ENCODE measurements at regions not wholly inside any gene's neighbourhood (a gene's known extent, or its start where the extent isn't known, plus 50 kb on each side); places are given as distances from the start of the nearest gene placed in this dataset.
"Not testable (repeated sequence)": the region's sequence is repeated elsewhere in the genome, so short reads cannot be mapped to it uniquely, and the experiment has no call there.

DNA sequence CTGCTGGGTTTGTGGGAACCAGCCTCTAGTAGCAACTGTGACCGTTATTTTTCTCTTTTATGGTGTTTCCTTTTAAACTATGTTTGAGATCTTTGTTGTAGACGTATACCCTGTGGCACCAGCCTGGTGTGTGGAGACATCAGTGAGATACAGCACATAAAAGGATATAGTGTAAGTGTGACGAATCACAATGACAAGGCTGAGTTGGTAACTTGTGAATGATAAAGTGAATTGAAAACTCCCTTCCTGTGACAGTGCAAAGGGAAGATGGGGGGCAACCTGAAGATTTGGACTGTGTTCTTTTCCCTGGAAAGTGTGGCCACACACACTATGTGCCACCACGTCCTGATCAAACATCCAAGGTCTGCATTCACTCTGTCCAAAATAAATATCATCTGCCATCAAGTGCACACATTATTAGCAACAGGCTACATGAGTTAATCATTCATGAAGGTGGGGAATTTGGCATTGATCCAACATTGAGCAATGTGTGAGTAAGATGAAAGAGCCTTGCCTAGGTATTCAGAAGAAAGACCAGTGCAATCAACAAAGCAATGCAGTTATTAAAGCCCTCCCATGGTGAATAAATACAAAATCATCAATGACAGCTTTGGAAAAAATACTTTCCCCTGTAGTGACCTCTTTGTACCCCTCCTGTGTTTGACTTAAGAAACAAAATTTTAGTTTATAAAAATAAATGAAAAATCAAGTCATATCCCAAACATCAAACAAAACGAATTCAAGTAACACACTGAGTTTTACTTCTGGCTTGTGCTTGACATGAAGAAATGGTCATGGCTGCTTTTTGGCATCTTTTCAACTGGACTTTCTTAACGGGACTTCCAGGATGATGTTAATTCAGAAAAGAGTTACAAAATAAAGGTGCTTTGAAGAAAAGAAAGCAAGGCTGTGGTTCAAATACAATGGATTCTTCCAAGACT, 1280.5 kb upstream of the ZEB2 start:
- intact Hi-C loops (cut with DNase I), result no loop called here
- H3K27ac ChIP-seq (ENCODE audit: low read depth in 1 of 2, low read length in 2 of 2), result no peak overlapping the region
- ATAC-seq (ENCODE audit: low FRiP score) (no peak), DNase-seq (no peak)
- no peaks in the 10 kb centered on the region for H3K9me3 ChIP-seq (ENCODE audit: control insufficient read depth, low read length)
- H3K4me1 ChIP-seq (ENCODE audit: control insufficient read depth in 1 of 2, insufficient read depth in 2 of 2, low read length in 2 of 2), result no peaks in the 10 kb centered on the region
- H3K36me3 ChIP-seq (ENCODE audit: control insufficient read depth in 1 of 2, insufficient read depth in 2 of 2, low read length in 1 of 2), result no peaks in the 10 kb centered on the region
- H3K27me3 ChIP-seq (ENCODE audit: control insufficient read depth in 1 of 2, insufficient read depth in 2 of 2, low read length in 1 of 2), result no peaks in the 10 kb centered on the region
- WGBS, 2 donors, result 58 to 60% methylated on average over 6 of the region's 6 CpGs
- H3K4me3 ChIP-seq (ENCODE audit: low read length in 2 of 2), result no peak overlapping the region

GRCh38 chr2:145799595-145800108, 1279.7 kb upstream of the ZEB2 start:
- Histone ChIP-seq H3K4me1 (ENCODE audit: control insufficient read depth in 1 of 2, insufficient read depth in 2 of 2, low read length in 2 of 2) (no peaks in the 10 kb centered on the region), H3K9me3 (ENCODE audit: control insufficient read depth, low read length) (no peaks in the 10 kb centered on the region), H3K36me3 (ENCODE audit: control insufficient read depth in 1 of 2, insufficient read depth in 2 of 2, low read length in 1 of 2) (no peaks in the 10 kb centered on the region), H3K27ac (ENCODE audit: low read depth in 1 of 2, low read length in 2 of 2) (no peak overlapping the region), H3K27me3 (ENCODE audit: control insufficient read depth in 1 of 2, insufficient read depth in 2 of 2, low read length in 1 of 2) (no peaks in the 10 kb centered on the region), H3K4me3 (ENCODE audit: low read length in 2 of 2) (no peak overlapping the region)
- no peak for DNase-seq
- ATAC-seq (ENCODE audit: low FRiP score), result no peak
- WGBS, 2 donors, result 96 to 97% methylated on average over 7 of the region's 7 CpGs
- intact Hi-C loops (cut with DNase I), result no loop called here

- Histone ChIP-seq H3K27ac (ENCODE audit: low read depth in 1 of 2, low read length in 2 of 2) (no peak overlapping the region), H3K4me3 (ENCODE audit: low read length in 2 of 2) (no peak overlapping the region), H3K4me1 (ENCODE audit: control insufficient read depth in 1 of 2, insufficient read depth in 2 of 2, low read length in 2 of 2) (no peaks in the 10 kb centered on the region), H3K9me3 (ENCODE audit: control insufficient read depth, low read length) (no peaks in the 10 kb centered on the region), H3K27me3 (ENCODE audit: control insufficient read depth in 1 of 2, insufficient read depth in 2 of 2, low read length in 1 of 2) (no peaks in the 10 kb centered on the region), H3K36me3 (ENCODE audit: control insufficient read depth in 1 of 2, insufficient read depth in 2 of 2, low read length in 1 of 2) (no peaks in the 10 kb centered on the region)
- DNase-seq, result no peak
- ATAC-seq (ENCODE audit: low FRiP score), result no peak
- 96 to 98% methylated on average over 1 of the region's 1 CpG for WGBS, 2 donors
- intact Hi-C loops (cut with DNase I), result no loop called here
Observed at GRCh38 chr2:145798419-145798818, 1278.5 kb upstream of the ZEB2 start.

DNA sequence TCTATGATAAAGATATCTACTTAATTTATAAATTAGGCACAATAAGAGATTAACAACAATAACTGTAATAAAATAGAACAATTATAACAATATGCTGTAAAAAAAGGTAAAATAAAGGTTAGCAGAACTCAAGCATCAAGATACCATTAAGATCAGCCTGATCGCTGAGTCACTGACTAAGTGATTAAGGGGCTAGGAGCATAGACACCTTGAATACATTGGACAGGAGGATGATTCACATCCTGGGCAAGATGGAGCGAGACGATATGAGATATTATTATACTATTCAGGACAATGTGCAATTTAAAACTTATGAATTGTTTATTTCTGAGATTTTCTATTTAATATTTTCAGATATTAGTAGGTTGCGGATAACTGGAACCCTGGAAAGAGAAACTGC, 1277.8 kb upstream of the ZEB2 start:
- Histone ChIP-seq H3K9me3 (ENCODE audit: control insufficient read depth, low read length) (no peaks in the 10 kb centered on the region), H3K27me3 (ENCODE audit: control insufficient read depth in 1 of 2, insufficient read depth in 2 of 2, low read length in 1 of 2) (no peaks in the 10 kb centered on the region), H3K36me3 (ENCODE audit: control insufficient read depth in 1 of 2, insufficient read depth in 2 of 2, low read length in 1 of 2) (no peaks in the 10 kb centered on the region), H3K4me1 (ENCODE audit: control insufficient read depth in 1 of 2, insufficient read depth in 2 of 2, low read length in 2 of 2) (no peaks in the 10 kb centered on the region), H3K4me3 (ENCODE audit: low read length in 2 of 2) (no peak overlapping the region), H3K27ac (ENCODE audit: low read depth in 1 of 2, low read length in 2 of 2) (no peak overlapping the region)
- intact Hi-C loops (cut with DNase I), result no loop called here
- DNase-seq, result no peak
- WGBS, 2 donors, result 98% methylated on average over 4 of the region's 4 CpGs
- no peak for ATAC-seq (ENCODE audit: low FRiP score)

- Histone ChIP-seq H3K27ac (ENCODE audit: low read depth in 1 of 2, low read length in 2 of 2) (no peak overlapping the region), H3K4me1 (ENCODE audit: control insufficient read depth in 1 of 2, insufficient read depth in 2 of 2, low read length in 2 of 2) (no peaks in the 10 kb centered on the region), H3K9me3 (ENCODE audit: control insufficient read depth, low read length) (no peaks in the 10 kb centered on the region), H3K36me3 (ENCODE audit: control insufficient read depth in 1 of 2, insufficient read depth in 2 of 2, low read length in 1 of 2) (no peaks in the 10 kb centered on the region), H3K27me3 (ENCODE audit: control insufficient read depth in 1 of 2, insufficient read depth in 2 of 2, low read length in 1 of 2) (no peaks in the 10 kb centered on the region), H3K4me3 (ENCODE audit: low read length in 2 of 2) (no peak overlapping the region)
- ATAC-seq (ENCODE audit: low FRiP score) (no peak), DNase-seq (no peak)
- intact Hi-C loops (cut with DNase I), result no loop called here
- 76 to 86% methylated on average over 3 of the region's 3 CpGs for WGBS, 2 donors
Observed at GRCh38 chr2:145792745-145793144, 1272.8 kb upstream of the ZEB2 start.

DNA sequence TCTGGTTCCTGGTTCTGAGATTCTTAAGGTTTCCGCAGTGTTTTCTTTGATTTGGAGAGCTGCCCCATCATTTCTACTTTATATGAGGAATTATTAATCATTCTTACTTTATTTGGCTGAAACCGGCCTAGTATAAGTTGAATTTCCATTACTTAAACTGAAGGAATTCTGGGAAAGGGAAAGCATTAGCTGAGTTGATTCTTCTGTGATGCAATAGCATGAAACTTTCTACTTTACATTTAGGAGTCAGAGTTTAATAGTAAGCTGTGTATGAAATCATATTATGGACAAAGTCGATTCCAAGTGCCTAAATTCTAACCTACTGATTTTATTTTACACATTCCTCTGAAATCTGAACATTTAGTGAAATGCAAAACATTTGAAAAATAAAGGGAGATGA, 1269.7 kb upstream of the ZEB2 start:
- DNase-seq (no peak), ATAC-seq (ENCODE audit: low FRiP score) (no peak)
- Histone ChIP-seq H3K4me3 (ENCODE audit: low read length in 2 of 2) (no peak overlapping the region), H3K27ac (ENCODE audit: low read depth in 1 of 2, low read length in 2 of 2) (no peak overlapping the region), H3K27me3 (ENCODE audit: control insufficient read depth in 1 of 2, insufficient read depth in 2 of 2, low read length in 1 of 2) (no peaks in the 10 kb centered on the region), H3K36me3 (ENCODE audit: control insufficient read depth in 1 of 2, insufficient read depth in 2 of 2, low read length in 1 of 2) (no peaks in the 10 kb centered on the region), H3K4me1 (ENCODE audit: control insufficient read depth in 1 of 2, insufficient read depth in 2 of 2, low read length in 2 of 2) (no peaks in the 10 kb centered on the region), H3K9me3 (ENCODE audit: control insufficient read depth, low read length) (no peaks in the 10 kb centered on the region)
- intact Hi-C loops (cut with DNase I), result no loop called here
- 45 to 59% methylated on average over 3 of the region's 3 CpGs for WGBS, 2 donors

DNA sequence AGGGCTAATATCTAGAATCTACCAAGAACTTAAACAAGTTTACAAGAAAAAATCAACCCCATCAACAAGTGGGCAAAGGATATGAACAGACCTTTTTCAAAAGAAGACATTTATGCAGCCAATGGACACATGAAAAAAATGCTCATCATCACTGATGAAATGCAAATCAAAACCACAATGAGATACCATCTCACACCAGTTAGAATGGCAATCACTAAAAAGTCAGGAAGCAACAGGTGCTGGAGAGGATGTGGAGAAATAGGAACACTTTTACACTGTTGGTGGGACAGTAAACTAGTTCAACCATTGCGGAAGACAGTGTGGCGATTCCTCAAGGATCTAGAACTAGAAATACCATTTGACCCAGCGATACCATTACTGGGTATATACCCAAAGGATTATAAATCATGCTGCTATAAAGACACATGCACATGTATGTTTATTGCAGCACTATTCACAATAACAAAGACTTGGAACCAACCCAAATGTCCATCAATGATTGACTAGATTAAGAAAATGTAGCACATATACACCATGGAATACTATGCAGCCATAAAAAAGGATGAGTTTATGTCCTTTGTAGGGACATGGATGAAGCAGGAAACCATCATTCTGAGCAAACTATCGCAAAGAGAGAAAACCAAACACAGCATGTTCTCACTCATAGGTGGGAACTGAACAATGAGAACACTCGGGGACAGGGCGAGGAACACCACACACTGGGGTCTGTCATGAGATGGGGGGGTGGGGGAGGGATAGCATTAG, 1267.9 kb upstream of the ZEB2 start:
- H3K36me3 ChIP-seq (ENCODE audit: control insufficient read depth in 1 of 2, insufficient read depth in 2 of 2, low read length in 1 of 2); H3K4me1 ChIP-seq (ENCODE audit: control insufficient read depth in 1 of 2, insufficient read depth in 2 of 2, low read length in 2 of 2); intact Hi-C loops (cut with DNase I); H3K27me3 ChIP-seq (ENCODE audit: control insufficient read depth in 1 of 2, insufficient read depth in 2 of 2, low read length in 1 of 2); H3K9me3 ChIP-seq (ENCODE audit: control insufficient read depth, low read length); H3K27ac ChIP-seq (ENCODE audit: low read depth in 1 of 2, low read length in 2 of 2); DNase-seq; H3K4me3 ChIP-seq (ENCODE audit: low read length in 2 of 2); ATAC-seq (ENCODE audit: low FRiP score): not testable (repeated sequence)
- 96 to 97% methylated on average over 6 of the region's 6 CpGs for WGBS, 2 donors

- H3K4me3 ChIP-seq (ENCODE audit: low read length in 2 of 2); ATAC-seq (ENCODE audit: low FRiP score); H3K27ac ChIP-seq (ENCODE audit: low read depth in 1 of 2, low read length in 2 of 2); H3K4me1 ChIP-seq (ENCODE audit: control insufficient read depth in 1 of 2, insufficient read depth in 2 of 2, low read length in 2 of 2); DNase-seq; intact Hi-C loops (cut with DNase I); H3K27me3 ChIP-seq (ENCODE audit: control insufficient read depth in 1 of 2, insufficient read depth in 2 of 2, low read length in 1 of 2); H3K9me3 ChIP-seq (ENCODE audit: control insufficient read depth, low read length); H3K36me3 ChIP-seq (ENCODE audit: control insufficient read depth in 1 of 2, insufficient read depth in 2 of 2, low read length in 1 of 2): not testable (repeated sequence)
- 97 to 99% methylated on average over 5 of the region's 5 CpGs for whole genome bisulfite sequencing, 2 donors
Observed at GRCh38 chr2:145782607-145783006, 1262.7 kb upstream of the ZEB2 start.
